GM12874 (cell line): ENCODE measurements at regions not wholly inside any gene's neighbourhood (a gene's known extent, or its start where the extent isn't known, plus 50 kb on each side); places are given as distances from the start of the nearest gene placed in this dataset.

ENCODE experiments used
- TF ChIP-seq, protein P1 (sequence below): IDR thresholded peaks from 2 replicates; pipeline ENCODE4 v1.5.1; 2011; ENCODE audit warnings: low read depth, mild to moderate bottlenecking, control low read depth, low read length, moderate library complexity; ENCODE audit not compliant: insufficient read depth

DNA sequence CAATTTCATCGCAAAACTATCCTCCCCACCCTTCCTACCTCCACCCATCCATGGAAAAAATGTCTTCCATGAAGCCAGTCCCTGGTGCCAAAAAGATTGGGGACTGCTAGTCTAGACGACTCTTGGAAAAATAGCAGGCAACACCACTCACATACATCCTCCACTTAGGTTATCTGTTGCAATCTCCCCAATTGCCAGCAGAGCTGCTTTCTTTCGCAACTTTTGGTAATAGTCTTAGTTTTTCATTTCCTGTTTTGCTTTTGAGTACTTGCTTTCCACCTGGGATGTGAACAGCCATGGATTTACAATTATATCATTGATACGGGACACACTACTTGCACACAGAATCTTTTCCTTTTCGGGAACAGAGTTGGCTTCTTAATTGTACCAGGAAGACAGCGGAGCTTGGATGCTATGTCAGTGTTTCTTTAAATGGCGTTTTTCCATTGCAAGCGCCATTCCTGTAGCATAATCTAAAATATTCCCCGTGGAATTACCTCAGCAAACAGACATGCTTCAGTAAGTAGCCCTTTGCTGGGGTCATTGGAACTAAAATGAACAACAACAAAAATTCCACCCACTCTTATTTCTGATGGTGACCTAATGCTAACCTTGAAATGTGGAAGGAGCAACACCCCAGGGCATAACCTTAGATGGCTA, 183.3 kb upstream of the ADGRL2 start:
- TF ChIP-seq, protein P1, sequence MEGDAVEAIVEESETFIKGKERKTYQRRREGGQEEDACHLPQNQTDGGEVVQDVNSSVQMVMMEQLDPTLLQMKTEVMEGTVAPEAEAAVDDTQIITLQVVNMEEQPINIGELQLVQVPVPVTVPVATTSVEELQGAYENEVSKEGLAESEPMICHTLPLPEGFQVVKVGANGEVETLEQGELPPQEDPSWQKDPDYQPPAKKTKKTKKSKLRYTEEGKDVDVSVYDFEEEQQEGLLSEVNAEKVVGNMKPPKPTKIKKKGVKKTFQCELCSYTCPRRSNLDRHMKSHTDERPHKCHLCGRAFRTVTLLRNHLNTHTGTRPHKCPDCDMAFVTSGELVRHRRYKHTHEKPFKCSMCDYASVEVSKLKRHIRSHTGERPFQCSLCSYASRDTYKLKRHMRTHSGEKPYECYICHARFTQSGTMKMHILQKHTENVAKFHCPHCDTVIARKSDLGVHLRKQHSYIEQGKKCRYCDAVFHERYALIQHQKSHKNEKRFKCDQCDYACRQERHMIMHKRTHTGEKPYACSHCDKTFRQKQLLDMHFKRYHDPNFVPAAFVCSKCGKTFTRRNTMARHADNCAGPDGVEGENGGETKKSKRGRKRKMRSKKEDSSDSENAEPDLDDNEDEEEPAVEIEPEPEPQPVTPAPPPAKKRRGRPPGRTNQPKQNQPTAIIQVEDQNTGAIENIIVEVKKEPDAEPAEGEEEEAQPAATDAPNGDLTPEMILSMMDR, result no peak

DNA sequence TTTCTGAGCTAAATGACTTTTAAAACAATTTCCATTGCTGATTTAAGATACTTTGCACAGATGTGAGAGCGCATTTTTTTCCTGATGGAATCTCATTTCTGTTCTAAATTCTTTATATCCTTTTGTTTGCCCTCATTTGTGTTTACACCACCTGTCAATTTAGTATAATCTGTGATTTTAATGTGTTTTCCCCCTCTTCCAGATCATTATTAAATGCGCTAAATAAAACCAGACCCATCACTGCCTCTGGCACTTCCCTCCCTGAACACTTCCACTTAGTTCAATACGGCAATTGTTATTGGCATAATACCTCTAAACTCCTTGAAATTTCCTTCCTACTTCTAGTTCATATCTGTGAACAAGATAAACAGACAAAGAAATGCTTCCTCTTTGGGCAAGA, 186.9 kb upstream of the ADGRL2 start:
- TF ChIP-seq, protein P1, result no peak

DNA sequence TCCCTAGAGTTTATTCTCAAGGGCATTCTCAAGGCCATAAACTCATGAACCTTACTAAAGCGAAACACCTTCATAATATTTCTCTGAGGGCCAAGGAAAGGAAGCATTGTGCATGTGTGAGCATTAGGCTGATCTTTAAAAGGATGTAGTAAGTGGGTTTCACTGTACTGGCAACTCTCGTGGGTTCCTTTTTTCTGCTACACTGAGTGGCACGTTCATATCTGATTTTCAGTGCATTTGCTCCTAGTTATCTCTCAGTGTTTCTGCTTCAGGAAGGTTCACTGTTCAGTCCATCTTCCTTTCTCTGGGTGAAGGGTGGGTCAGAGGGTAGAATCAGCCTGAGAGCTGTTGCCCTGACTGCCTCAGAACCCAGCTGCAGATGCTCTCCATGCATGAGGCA, 192.8 kb upstream of the ADGRL2 start:
- TF ChIP-seq, protein P1, result no peak

DNA sequence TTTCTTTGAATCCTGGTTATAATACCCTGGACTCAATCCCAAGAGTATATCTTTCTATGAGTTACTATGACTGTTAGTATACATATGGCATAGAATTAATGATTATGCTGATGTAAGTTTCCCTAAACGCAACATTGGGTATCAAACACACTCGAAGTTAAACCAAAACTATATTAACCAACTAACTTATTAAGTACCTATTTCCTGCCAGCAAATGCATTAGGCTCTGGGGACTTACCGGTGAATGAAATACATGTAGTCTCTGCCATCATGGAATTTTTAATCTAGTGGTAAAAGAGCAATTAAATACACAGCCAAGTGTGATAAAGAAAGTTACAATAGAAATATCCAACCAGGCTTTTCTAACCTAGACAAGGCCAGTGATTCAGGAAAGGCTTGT, 193.6 kb upstream of the ADGRL2 start:
- TF ChIP-seq, protein P1, result no peak

DNA sequence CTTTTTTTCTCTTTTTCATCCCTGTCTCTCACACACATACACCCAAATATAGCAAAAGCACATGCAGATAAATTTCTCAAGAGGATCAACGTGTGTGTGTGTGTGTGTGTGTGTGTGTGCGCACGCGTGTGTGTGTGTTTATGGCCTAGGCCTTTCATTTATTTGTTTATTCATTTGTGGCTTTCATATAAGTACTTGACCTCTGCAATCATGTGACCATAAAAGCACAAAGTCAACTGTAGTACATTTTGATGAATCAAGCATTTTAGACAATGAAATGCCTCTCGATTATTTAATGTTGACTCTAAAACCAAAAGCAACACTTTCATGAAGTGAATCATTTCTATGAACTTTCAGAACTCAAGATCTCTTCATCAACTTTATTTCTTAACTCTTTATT, 194.1 kb upstream of the ADGRL2 start:
- TF ChIP-seq, protein P1, result no peak

DNA sequence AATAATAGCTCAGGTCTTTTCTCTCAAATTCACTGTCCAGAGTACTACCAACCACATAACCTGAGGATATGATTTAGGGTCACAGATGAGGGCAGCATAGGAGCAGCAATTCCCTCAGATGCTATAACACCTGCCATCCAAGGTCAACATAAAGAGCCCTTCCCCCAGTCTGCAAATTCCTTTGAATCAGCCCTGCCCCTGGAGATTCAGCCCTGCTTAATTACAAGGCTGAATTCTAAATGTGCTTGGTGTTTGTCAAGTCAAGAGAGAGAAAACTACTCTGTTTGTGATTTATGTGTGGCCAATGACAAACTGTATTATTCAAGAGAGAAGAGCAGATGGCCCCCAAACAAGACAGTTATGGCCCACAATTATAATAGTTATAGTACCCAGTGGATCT, 195.7 kb upstream of the ADGRL2 start:
- TF ChIP-seq, protein P1, result no peak

DNA sequence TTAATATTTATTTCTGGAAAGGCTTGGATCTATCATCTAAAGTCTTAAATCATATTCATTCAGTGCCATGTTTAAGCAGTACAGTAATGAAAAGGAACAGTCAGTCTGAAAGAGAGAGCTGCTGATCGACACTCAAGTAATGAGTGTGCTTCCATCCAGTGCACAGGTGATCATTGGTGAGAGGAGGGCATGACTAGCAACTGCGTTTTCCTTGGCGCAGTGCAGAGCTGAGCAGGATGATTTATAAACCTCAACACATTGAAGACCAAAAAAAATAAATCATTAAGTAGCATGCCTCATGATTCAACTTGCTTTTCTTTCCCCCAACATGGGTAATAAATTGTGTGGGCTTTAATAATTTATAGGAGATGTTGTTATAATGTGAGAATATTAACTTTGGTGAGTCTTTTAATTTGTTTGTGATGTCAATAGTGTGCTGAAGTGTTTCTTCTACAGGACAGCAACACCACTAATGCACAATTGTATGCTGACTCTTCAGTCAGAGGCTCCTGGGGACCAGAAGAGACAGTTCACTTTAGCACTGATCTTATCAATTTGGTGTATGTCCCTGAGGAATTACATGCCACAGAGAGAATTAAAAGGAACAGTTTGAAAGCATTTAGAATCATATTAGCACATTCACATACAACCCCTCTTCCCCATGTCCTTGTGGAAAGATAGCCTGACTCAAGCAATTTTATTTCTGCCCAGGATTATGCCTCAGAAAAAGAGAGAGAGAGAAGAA, 199.7 kb upstream of the ADGRL2 start:
- TF ChIP-seq, protein P1, result no peak
